Neural progenitor cell (in vitro differentiated cells): ENCODE measurements at regions not wholly inside any gene's neighbourhood (a gene's known extent, or its start where the extent isn't known, plus 50 kb on each side); places are given as distances from the start of the nearest gene placed in this dataset.

Experiments used
- CTCF ChIP-seq: fragments of 200-600 bp; sonication (generic); IDR thresholded peaks from 2 replicates; pipeline ENCODE4 v1.5.1; 2017; ENCODE audit warnings: antibody characterized with exemption, mild to moderate bottlenecking
- EZH2 ChIP-seq: fragments of 200-600 bp; sonication (generic); IDR thresholded peaks from 2 replicates; pipeline ENCODE4 v1.6.1; 2017; ENCODE audit warnings: antibody characterized with exemption, mild to moderate bottlenecking, moderate library complexity

- TF ChIP-seq EZH2 (no peak), CTCF (no peak)
Measured at GRCh38 chr6:4369616-4370015, 234.2 kb upstream of the ECI2 start.
